SK-N-SH (cell line): ENCODE measurements at regions not wholly inside any gene's neighbourhood (a gene's known extent, or its start where the extent isn't known, plus 50 kb on each side); places are given as distances from the start of the nearest gene placed in this dataset.

Experiments used
- CTCF ChIA-PET: fragments of 300-600, 350-600 bp; formaldehyde crosslinking; extraction: SDS; loops from one replicate; lab custom pipeline; 2021; lab: Yijun Ruan, JAX
- POLR2A ChIA-PET: fragments of 350-600 bp; sonication (Branson Sonifier 250); formaldehyde crosslinking; extraction: SDS; loops from one replicate; lab custom pipeline; 2020; ENCODE audit warnings: antibody characterized with exemption, inconsistent platforms; lab: Yijun Ruan, JAX
- DNase-seq: peaks from one replicate; pipeline ENCODE4 v3.0.0; 2012
- H2AFZ ChIP-seq: fragments of 200-600 bp; sonication (generic); 2 replicates; pipeline ENCODE4 v1.8.1; 2016; ENCODE audit warnings: antibody characterized with exemption, mild to moderate bottlenecking, low read depth
- H3F3A ChIP-seq: fragments of 200-600 bp; sonication (generic); replicated peaks from 2 replicates; pipeline ENCODE3; 2016; ENCODE audit warnings: antibody characterized with exemption, mild to moderate bottlenecking; ENCODE audit not compliant: insufficient read depth
- H3K27ac ChIP-seq, 2 experiments: fragments of 200-500 bp in 1 of 2; fragments of 200-600 bp in 1 of 2; sonication (Bioruptor generic) in 1 of 2; sonication (generic), shearing (Covaris generic) in 1 of 2; 2 replicates each; pipeline versions ENCODE4 v1.5.1 to v1.6.1; 2014 to 2016; ENCODE audit warnings: low read depth in 2 of 2, inconsistent platforms in 1 of 2, low read length in 1 of 2, mild to moderate bottlenecking in 1 of 2, mixed read lengths in 1 of 2
- H3K27me3 ChIP-seq: fragments of 200-600 bp; sonication (generic), shearing (Covaris generic); 2 replicates; pipeline ENCODE4 v1.6.1; 2016; ENCODE audit warnings: mixed run types; ENCODE audit not compliant: insufficient read depth
- H3K36me3 ChIP-seq, 2 experiments: fragments of 200-500 bp in 1 of 2; fragments of 200-600 bp in 1 of 2; sonication (Bioruptor generic) in 1 of 2; sonication (generic) in 1 of 2; replicated peaks in 1 of 2; 2 replicates each; pipeline versions ENCODE3 to v1.5.1; 2014 to 2016; ENCODE audit warnings: low read length in 1 of 2, mild to moderate bottlenecking in 1 of 2; ENCODE audit not compliant: insufficient read depth in 2 of 2, control insufficient read depth in 1 of 2
- H3K4me1 ChIP-seq, 2 experiments: fragments of 200-500 bp in 1 of 2; fragments of 200-600 bp in 1 of 2; sonication (Bioruptor generic) in 1 of 2; sonication (generic), shearing (Covaris generic) in 1 of 2; 2 replicates each; pipeline versions ENCODE4 v1.5.1 to v1.6.1; 2014 to 2016; ENCODE audit warnings: low read depth in 1 of 2, low read length in 1 of 2, mixed run types in 1 of 2; ENCODE audit not compliant: insufficient read depth in 2 of 2, control insufficient read depth in 1 of 2
- H3K4me2 ChIP-seq: fragments of 200-600 bp; sonication (generic), shearing (Covaris generic); 2 replicates; pipeline ENCODE4 v1.6.1; 2017; ENCODE audit warnings: mixed run types
- H3K4me3 ChIP-seq, 2 experiments: fragments of 200-500 bp in 1 of 2; fragments of 200-600 bp in 1 of 2; sonication (Bioruptor generic) in 1 of 2; sonication (generic), shearing (Covaris generic) in 1 of 2; 2 replicates each; pipeline versions ENCODE4 v1.5.1 to v1.8.1; 2014 to 2016; ENCODE audit warnings: low read depth in 2 of 2, inconsistent platforms in 1 of 2, low read length in 1 of 2, mild to moderate bottlenecking in 1 of 2, mixed read lengths in 1 of 2, moderate library complexity in 1 of 2
- H3K79me2 ChIP-seq: fragments of 200-600 bp; sonication (generic); 2 replicates; pipeline ENCODE4 v1.8.1; 2017; ENCODE audit warnings: mild to moderate bottlenecking; ENCODE audit not compliant: insufficient read depth
- H3K9ac ChIP-seq: fragments of 200-600 bp; sonication (generic); 2 replicates; pipeline ENCODE4 v1.6.1; 2017; ENCODE audit warnings: mixed run types
- H3K9me2 ChIP-seq: fragments of 200-600 bp; sonication (generic); 2 replicates; pipeline ENCODE4 v1.6.1; 2017; ENCODE audit warnings: mixed run types
- H3K9me3 ChIP-seq: fragments of 200-600 bp; sonication (generic); 2 replicates; pipeline ENCODE4 v1.6.1; 2017; ENCODE audit warnings: mixed run types, mild to moderate bottlenecking, moderate library complexity
- H4K20me1 ChIP-seq: fragments of 200-600 bp; sonication (generic); 2 replicates; pipeline ENCODE4 v1.6.1; 2017; ENCODE audit warnings: mild to moderate bottlenecking, mixed run types; ENCODE audit not compliant: insufficient read depth
- ELF1 ChIP-seq: IDR thresholded peaks from 2 replicates; pipeline ENCODE4 v1.4.0; 2012
- EZH2phosphoT487 ChIP-seq: fragments of 200-600 bp; sonication (generic); IDR thresholded peaks from 2 replicates; pipeline ENCODE4 v1.6.1; 2017; ENCODE audit warnings: low read depth, mixed run types, mild to moderate bottlenecking, antibody characterized with exemption, moderate library complexity, borderline replicate concordance
- FOXJ3 ChIP-seq: sonication (generic); formaldehyde crosslinking; IDR thresholded peaks from 2 replicates; pipeline ENCODE4 v1.5.1; 2020; ENCODE audit warnings: mild to moderate bottlenecking, missing genetic modification reagents
- FOXM1 ChIP-seq: IDR thresholded peaks from 2 replicates; pipeline ENCODE4 v1.4.0; 2012; ENCODE audit warnings: low read depth, mild to moderate bottlenecking
- GATA2 ChIP-seq: sonication (generic); formaldehyde crosslinking; IDR thresholded peaks from 2 replicates; pipeline ENCODE4 v1.5.0; 2020; ENCODE audit warnings: mild to moderate bottlenecking, missing genetic modification reagents
- MAX ChIP-seq: IDR thresholded peaks from 2 replicates; pipeline ENCODE4 v1.4.0; 2012; ENCODE audit warnings: low read depth
- MEF2A ChIP-seq: IDR thresholded peaks from 2 replicates; pipeline ENCODE4 v1.4.0; 2012; ENCODE audit warnings: low read depth, borderline replicate concordance
- NFIC ChIP-seq: IDR thresholded peaks from 2 replicates; pipeline ENCODE4 v1.4.0; 2012; ENCODE audit warnings: borderline replicate concordance
- NRF1 ChIP-seq: IDR thresholded peaks from 2 replicates; pipeline ENCODE4 v1.6.1; 2012; ENCODE audit warnings: low read depth, mild to moderate bottlenecking, low read length
- POLR2AphosphoS5 ChIP-seq: IDR thresholded peaks from 2 replicates; pipeline ENCODE4 v1.6.1; 2012; ENCODE audit warnings: low read depth, low read length
- RFX5 ChIP-seq: IDR thresholded peaks from 2 replicates; pipeline ENCODE4 v1.6.1; 2012; ENCODE audit warnings: mild to moderate bottlenecking, improper control_type of control experiment, low read length
- TAF1 ChIP-seq: IDR thresholded peaks from 2 replicates; pipeline ENCODE4 v1.6.1; 2012; ENCODE audit warnings: low read depth, mild to moderate bottlenecking, low read length, moderate library complexity, borderline replicate concordance
- TCF12 ChIP-seq: IDR thresholded peaks from 2 replicates; pipeline ENCODE4 v1.4.0; 2012
- YY1 ChIP-seq: IDR thresholded peaks from 2 replicates; pipeline ENCODE4 v1.4.0; 2012; ENCODE audit warnings: low read depth, mild to moderate bottlenecking
- ZBTB33 ChIP-seq: IDR thresholded peaks from 2 replicates; pipeline ENCODE4 v1.4.0; 2012; ENCODE audit warnings: low read depth, borderline replicate concordance
- WGBS: methylation state at CpG from one replicate; pipeline ENCODE4 v1.1.6; 2017; ENCODE audit warnings: low lambda C conversion rate; 5-methylcytosine and 5-hydroxymethylcytosine counted together
- TF ChIP-seq, protein P1 (sequence below): fragments of 150-350 bp; IDR thresholded peaks from 2 replicates; pipeline ENCODE4 v1.6.1; 2016; ENCODE audit warnings: mild to moderate bottlenecking, low read depth, low read length

GRCh38 chrX:123083924-123084323, 100.2 kb upstream of the GRIA3 start (continued):
- TF ChIP-seq NFIC (no peak), ZBTB33 (no peak), TAF1 (no peak), EZH2phosphoT487 (no peak)
- TF ChIP-seq, protein P1, sequence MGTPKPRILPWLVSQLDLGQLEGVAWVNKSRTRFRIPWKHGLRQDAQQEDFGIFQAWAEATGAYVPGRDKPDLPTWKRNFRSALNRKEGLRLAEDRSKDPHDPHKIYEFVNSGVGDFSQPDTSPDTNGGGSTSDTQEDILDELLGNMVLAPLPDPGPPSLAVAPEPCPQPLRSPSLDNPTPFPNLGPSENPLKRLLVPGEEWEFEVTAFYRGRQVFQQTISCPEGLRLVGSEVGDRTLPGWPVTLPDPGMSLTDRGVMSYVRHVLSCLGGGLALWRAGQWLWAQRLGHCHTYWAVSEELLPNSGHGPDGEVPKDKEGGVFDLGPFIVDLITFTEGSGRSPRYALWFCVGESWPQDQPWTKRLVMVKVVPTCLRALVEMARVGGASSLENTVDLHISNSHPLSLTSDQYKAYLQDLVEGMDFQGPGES = no peak

DNA sequence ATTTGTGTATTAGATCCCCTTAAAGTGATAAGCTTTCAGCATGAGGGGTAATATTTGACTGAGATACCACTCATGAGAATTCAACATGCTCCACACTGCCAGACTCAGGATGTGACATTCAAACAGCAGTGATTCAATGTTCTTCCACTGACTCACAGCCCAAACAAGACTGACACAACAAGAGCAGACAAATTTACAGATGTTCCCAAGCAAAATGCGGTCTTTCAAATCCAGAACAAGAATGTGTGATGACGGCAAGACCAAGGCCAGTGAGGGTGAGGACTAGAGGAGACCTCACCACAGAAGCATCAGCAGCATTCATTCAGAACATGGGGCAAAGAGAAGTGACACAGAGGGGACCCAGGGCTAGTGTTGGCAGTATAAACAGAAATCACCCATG, 99.3 kb upstream of the GRIA3 start:
- H3K27me3 ChIP-seq = no peaks in the 10 kb centered on the region
- no peaks in the 10 kb centered on the region for H3K9me3 ChIP-seq
- TF ChIP-seq FOXM1 (no peak), TAF1 (no peak), MAX (no peak), GATA2 (no peak), MEF2A (no peak), RFX5 (no peak), TCF12 (no peak), EZH2phosphoT487 (no peak), ZBTB33 (no peak), NRF1 (no peak), POLR2AphosphoS5 (no peak), YY1 (no peak), ELF1 (no peak), FOXJ3 (CRISPR knock-in tag) (no peak)
- no peak overlapping the region for H3K4me3 ChIP-seq
- ChIA-PET CTCF (no interaction called here), POLR2A (no interaction called here)
- no peak overlapping the region for H3K27ac ChIP-seq
- no peaks in the 10 kb centered on the region for H4K20me1 ChIP-seq
- DNase-seq = no peak
- no peaks in the 10 kb centered on the region for H3K9me2 ChIP-seq
- H3K9ac ChIP-seq = no peak overlapping the region
- no peaks in the 10 kb centered on the region for H3K4me1 ChIP-seq
- H3K36me3 ChIP-seq = no peaks in the 10 kb centered on the region
- 19% methylated on average over 2 of the region's 2 CpGs for WGBS
- no peaks in the 10 kb centered on the region for H3K79me2 ChIP-seq
- H3F3A ChIP-seq = no peaks in the 10 kb centered on the region
- no peak overlapping the region for H2AFZ ChIP-seq
- no peak overlapping the region for H3K4me2 ChIP-seq
